Endothelial cell of umbilical vein (primary cell): ENCODE measurements at regions not wholly inside any gene's neighbourhood (a gene's known extent, or its start where the extent isn't known, plus 50 kb on each side); places are given as distances from the start of the nearest gene placed in this dataset.

ENCODE experiments used
- CTCF ChIP-seq, 2 donors: IDR thresholded peaks; 1 replicate in 1 of 2; 2 replicates in 1 of 2; pipeline ENCODE4 v1.5.1; 2011; ENCODE audit warnings: low read length in 2 of 2, mild to moderate bottlenecking in 2 of 2, moderate library complexity in 2 of 2, control low read depth in 1 of 2, inconsistent platforms in 1 of 2, low read depth in 1 of 2; ENCODE audit not compliant: insufficient read depth in 1 of 2; ENCODE audit errors: extremely low read depth in 1 of 2
- EZH2 ChIP-seq: IDR thresholded peaks from 2 replicates; pipeline ENCODE4 v1.6.1; 2012; ENCODE audit warnings: borderline replicate concordance, low read depth, mild to moderate bottlenecking, moderate library complexity, low read length, inconsistent platforms; ENCODE audit not compliant: severe bottlenecking
- POLR2A ChIP-seq: IDR thresholded peaks from 2 replicates; pipeline ENCODE4 v1.6.1; 2012; ENCODE audit warnings: low read depth, mild to moderate bottlenecking, control low read depth, low read length

DNA sequence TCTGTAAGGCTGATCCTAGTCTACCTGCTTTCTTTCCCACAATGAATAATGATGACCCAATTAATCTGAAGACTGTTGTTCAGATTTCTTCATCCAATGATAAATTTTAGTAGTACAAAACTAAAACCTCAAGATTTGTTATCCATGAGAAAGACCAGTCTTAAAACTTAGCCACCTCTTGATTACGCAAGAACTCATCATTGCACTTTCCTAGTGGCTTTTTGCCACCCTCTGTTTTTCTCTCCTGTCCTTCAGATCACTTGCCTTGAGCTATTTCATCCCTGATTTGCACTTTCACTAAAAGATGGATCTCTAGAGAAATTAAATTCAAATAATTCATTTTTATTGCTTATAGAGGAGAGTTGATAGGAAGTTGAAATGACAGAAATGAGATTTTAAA is 142.7 kb upstream of the RBMS3 start:
- TF ChIP-seq CTCF (IDR thresholded peaks at IDR 0.05; ENCODE audit: extremely low read depth in 1 of 2, insufficient read depth in 1 of 2, low read depth in 1 of 2, low read length in 2 of 2) (no peak), POLR2A (no peak), EZH2 (no peak)
